PC-3 (cell line): ENCODE measurements at regions not wholly inside any gene's neighbourhood (a gene's known extent, or its start where the extent isn't known, plus 50 kb on each side); places are given as distances from the start of the nearest gene placed in this dataset.

Experiments used
- EZH2 ChIP-seq: fragments of 300-600 bp; sonication (generic); IDR thresholded peaks from one replicate; pipeline ENCODE4 v1.6.1; 2017; ENCODE audit warnings: antibody characterized with exemption, mild to moderate bottlenecking, low read length; ENCODE audit not compliant: unreplicated experiment
- TF ChIP-seq, protein P1 (sequence below): fragments of 300-600 bp; sonication (generic); conservative IDR thresholded peaks from 2 replicates; pipeline ENCODE4 v1.5.1; 2017; ENCODE audit warnings: antibody characterized with exemption, low read depth, mild to moderate bottlenecking, low read length

DNA sequence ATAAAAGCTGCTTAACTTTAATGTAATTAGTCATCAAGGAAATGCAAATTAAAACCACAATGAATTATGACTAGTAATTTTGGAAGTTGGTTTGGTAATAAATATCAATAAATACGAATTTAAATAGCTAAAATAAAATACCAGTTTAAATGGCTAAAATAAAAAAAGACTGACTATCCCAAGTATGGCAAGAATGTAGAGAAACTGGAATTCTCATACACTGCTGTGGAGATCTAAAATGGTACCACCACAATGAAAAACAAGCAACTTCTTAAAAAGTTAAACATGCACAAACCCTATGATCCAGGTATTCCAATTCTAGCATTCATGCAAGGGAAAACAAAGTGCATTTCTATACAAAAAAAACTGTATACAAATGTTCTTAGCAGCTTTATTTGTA, 382.6 kb upstream of the NR5A2 start:
- TF ChIP-seq, protein P1, sequence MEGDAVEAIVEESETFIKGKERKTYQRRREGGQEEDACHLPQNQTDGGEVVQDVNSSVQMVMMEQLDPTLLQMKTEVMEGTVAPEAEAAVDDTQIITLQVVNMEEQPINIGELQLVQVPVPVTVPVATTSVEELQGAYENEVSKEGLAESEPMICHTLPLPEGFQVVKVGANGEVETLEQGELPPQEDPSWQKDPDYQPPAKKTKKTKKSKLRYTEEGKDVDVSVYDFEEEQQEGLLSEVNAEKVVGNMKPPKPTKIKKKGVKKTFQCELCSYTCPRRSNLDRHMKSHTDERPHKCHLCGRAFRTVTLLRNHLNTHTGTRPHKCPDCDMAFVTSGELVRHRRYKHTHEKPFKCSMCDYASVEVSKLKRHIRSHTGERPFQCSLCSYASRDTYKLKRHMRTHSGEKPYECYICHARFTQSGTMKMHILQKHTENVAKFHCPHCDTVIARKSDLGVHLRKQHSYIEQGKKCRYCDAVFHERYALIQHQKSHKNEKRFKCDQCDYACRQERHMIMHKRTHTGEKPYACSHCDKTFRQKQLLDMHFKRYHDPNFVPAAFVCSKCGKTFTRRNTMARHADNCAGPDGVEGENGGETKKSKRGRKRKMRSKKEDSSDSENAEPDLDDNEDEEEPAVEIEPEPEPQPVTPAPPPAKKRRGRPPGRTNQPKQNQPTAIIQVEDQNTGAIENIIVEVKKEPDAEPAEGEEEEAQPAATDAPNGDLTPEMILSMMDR = no peak
- TF ChIP-seq EZH2 = no peak
